Keratinocyte (primary cell): ENCODE measurements at regions not wholly inside any gene's neighbourhood (a gene's known extent, or its start where the extent isn't known, plus 50 kb on each side); places are given as distances from the start of the nearest gene placed in this dataset.

ENCODE experiments used
- DNase-seq: peaks from one replicate; pipeline ENCODE4 v3.0.0-alpha.2; 2011; ENCODE audit warnings: low read depth, missing footprints, low spot score
- FAIRE-seq: peaks from 2 replicates; lab custom pipeline; 2011; peaks lifted over from hg19 to GRCh38; lab: Jason Lieb, UNC
- H2AFZ ChIP-seq: 2 replicates; pipeline ENCODE4 v1.6.0; 2012; ENCODE audit warnings: low read length, control low read depth, inconsistent platforms; ENCODE audit not compliant: control insufficient read depth
- H3K27ac ChIP-seq: 2 replicates; pipeline ENCODE4 v1.5.1; 2011; ENCODE audit warnings: low read length; ENCODE audit not compliant: control insufficient read depth, insufficient read depth
- H3K27me3 ChIP-seq: 3 replicates; pipeline ENCODE4 v1.6.0; 2011; ENCODE audit warnings: low read length; ENCODE audit not compliant: control insufficient read depth, insufficient read depth; ENCODE audit errors: extremely low read depth
- H3K36me3 ChIP-seq, 2 experiments: 2 replicates in 1 of 2; 3 replicates in 1 of 2; pipeline ENCODE4 v1.5.1; 2011; ENCODE audit warnings: low read length in 2 of 2, mild to moderate bottlenecking in 1 of 2; ENCODE audit not compliant: control insufficient read depth in 2 of 2, insufficient read depth in 2 of 2; ENCODE audit errors: extremely low read depth in 1 of 2
- H3K4me1 ChIP-seq: 3 replicates; pipeline ENCODE4 v1.5.1; 2011; ENCODE audit warnings: low read length; ENCODE audit not compliant: control insufficient read depth, insufficient read depth; ENCODE audit errors: extremely low read depth
- H3K4me2 ChIP-seq: 3 replicates; pipeline ENCODE4 v1.6.0; 2011; ENCODE audit warnings: low read depth, low read length; ENCODE audit not compliant: control insufficient read depth, insufficient read depth; ENCODE audit errors: extremely low read depth
- H3K4me3 ChIP-seq, 3 experiments: fragments of 200-600 bp in 1 of 3; sonication (generic) in 1 of 3; 2 replicates in 2 of 3; 3 replicates in 1 of 3; pipeline ENCODE4 v1.5.1; 2011 to 2016; ENCODE audit warnings: low read length in 3 of 3, mild to moderate bottlenecking in 3 of 3, control low read depth in 2 of 3, inconsistent platforms in 1 of 3, low read depth in 1 of 3, mixed read lengths in 1 of 3, mixed run types in 1 of 3, moderate library complexity in 1 of 3; ENCODE audit not compliant: control insufficient read depth in 2 of 3, insufficient read depth in 2 of 3; ENCODE audit errors: extremely low read depth in 1 of 3
- H3K79me2 ChIP-seq: 2 replicates; pipeline ENCODE4 v1.6.0; 2012; ENCODE audit warnings: low read length; ENCODE audit not compliant: control insufficient read depth, insufficient read depth
- H3K9ac ChIP-seq: 3 replicates; pipeline ENCODE4 v1.6.0; 2011; ENCODE audit warnings: low read length; ENCODE audit not compliant: control insufficient read depth, insufficient read depth; ENCODE audit errors: extremely low read depth
- H3K9me1 ChIP-seq: 3 replicates; pipeline ENCODE4 v1.6.0; 2011; ENCODE audit warnings: low read length; ENCODE audit not compliant: control insufficient read depth, insufficient read depth; ENCODE audit errors: extremely low read depth
- H3K9me3 ChIP-seq: 2 replicates; pipeline ENCODE4 v1.5.1; 2012; ENCODE audit warnings: low read depth, low read length; ENCODE audit not compliant: control insufficient read depth
- H4K20me1 ChIP-seq: 3 replicates; pipeline ENCODE4 v1.6.0; 2011; ENCODE audit warnings: low read length; ENCODE audit not compliant: control insufficient read depth, insufficient read depth; ENCODE audit errors: extremely low read depth
- EZH2 ChIP-seq: IDR thresholded peaks from one replicate; pipeline ENCODE4 v1.6.1; 2012; ENCODE audit warnings: inconsistent platforms, mild to moderate bottlenecking, low read length, moderate library complexity
- dilution Hi-C: fragments of 300-500 bp; cut with MboI; formaldehyde crosslinking; loops from one replicate; pipeline ENCODE4 v1.7.0; 2020; ENCODE audit warnings: low sequenced_read_pairs; ENCODE audit not compliant: extremely low pct_ligation_motif_present
- TF ChIP-seq, protein P1 (sequence below), 3 experiments: IDR thresholded peaks in 1 of 3; conservative IDR thresholded peaks in 1 of 3; optimal IDR thresholded peaks in 1 of 3; 2 replicates in 2 of 3; 3 replicates in 1 of 3; pipeline versions ENCODE3 to v1.5.1; 2011; ENCODE audit warnings: low read length in 3 of 3, mild to moderate bottlenecking in 3 of 3, moderate library complexity in 2 of 3, control low read depth in 1 of 3, inconsistent platforms in 1 of 3; ENCODE audit not compliant: insufficient read depth in 2 of 3; ENCODE audit errors: extremely low read depth in 1 of 3

DNA sequence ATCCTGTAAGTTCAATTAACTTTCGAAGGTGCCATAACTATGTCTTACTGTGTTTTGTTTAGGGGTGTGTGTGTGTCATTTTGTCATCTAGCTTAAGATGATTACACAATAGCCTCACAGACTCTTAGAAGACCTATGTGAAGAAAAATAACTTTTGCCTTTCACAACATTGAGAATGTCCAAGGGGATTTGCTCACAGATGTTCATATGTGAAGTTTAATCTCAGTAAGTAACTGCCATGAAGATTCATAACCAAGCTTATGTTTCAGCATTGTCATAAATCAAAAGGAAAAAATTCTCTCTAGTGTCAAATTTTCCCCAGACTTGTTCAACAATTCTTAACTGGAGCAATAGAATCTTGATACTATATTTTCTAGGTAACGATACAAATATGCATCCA lies 226.1 kb upstream of the PRKD1 start:
- H3K36me3 ChIP-seq, result no peaks in the 10 kb centered on the region
- no peak overlapping the region for H3K27ac ChIP-seq
- DNase-seq (no peak), FAIRE-seq (no peak)
- no peaks in the 10 kb centered on the region for H3K27me3 ChIP-seq
- H4K20me1 ChIP-seq, result no peaks in the 10 kb centered on the region
- no peaks in the 10 kb centered on the region for H3K79me2 ChIP-seq
- no peak overlapping the region for H3K4me3 ChIP-seq
- H2AFZ ChIP-seq, result no peak overlapping the region
- H3K4me1 ChIP-seq, result no peaks in the 10 kb centered on the region
- no peaks in the 10 kb centered on the region for H3K9me3 ChIP-seq
- TF ChIP-seq, protein P1, sequence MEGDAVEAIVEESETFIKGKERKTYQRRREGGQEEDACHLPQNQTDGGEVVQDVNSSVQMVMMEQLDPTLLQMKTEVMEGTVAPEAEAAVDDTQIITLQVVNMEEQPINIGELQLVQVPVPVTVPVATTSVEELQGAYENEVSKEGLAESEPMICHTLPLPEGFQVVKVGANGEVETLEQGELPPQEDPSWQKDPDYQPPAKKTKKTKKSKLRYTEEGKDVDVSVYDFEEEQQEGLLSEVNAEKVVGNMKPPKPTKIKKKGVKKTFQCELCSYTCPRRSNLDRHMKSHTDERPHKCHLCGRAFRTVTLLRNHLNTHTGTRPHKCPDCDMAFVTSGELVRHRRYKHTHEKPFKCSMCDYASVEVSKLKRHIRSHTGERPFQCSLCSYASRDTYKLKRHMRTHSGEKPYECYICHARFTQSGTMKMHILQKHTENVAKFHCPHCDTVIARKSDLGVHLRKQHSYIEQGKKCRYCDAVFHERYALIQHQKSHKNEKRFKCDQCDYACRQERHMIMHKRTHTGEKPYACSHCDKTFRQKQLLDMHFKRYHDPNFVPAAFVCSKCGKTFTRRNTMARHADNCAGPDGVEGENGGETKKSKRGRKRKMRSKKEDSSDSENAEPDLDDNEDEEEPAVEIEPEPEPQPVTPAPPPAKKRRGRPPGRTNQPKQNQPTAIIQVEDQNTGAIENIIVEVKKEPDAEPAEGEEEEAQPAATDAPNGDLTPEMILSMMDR (optimal IDR thresholded peaks at IDR 0.05 in 1 of 3, IDR thresholded peaks at IDR 0.05 in 1 of 3, conservative IDR thresholded peaks at IDR 0.05 in 1 of 3; ENCODE audit: extremely low read depth in 1 of 3, insufficient read depth in 2 of 3, low read length in 3 of 3), result no peak
- no peak for TF ChIP-seq EZH2
- H3K9ac ChIP-seq, result no peak overlapping the region
- dilution Hi-C loops, result no loop called here
- H3K9me1 ChIP-seq, result no peaks in the 10 kb centered on the region
- no peak overlapping the region for H3K4me2 ChIP-seq

DNA sequence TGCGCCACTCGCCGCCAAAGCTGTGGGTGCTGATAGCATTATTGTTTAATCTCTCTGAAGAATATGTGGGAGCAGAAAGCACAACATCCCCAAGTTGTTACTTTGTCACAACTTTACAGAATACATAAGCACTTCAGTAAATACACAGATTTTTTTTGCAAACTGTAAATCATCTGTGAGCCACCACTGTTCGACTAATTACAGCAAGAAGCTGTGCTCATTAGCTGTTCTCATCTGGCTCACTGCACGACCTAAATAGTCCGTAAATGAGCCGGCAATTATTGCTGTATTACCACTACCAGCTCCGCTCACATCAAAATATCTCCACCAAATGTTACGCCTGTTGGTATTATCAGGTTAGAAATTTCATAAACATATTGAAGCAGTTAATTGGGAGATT lies 228.9 kb upstream of the PRKD1 start:
- Histone ChIP-seq H3K4me1 (no peaks in the 10 kb centered on the region), H3K27ac (no peak overlapping the region), H3K4me2 (no peak overlapping the region), H3K9me3 (no peaks in the 10 kb centered on the region), H3K79me2 (no peaks in the 10 kb centered on the region), H4K20me1 (no peaks in the 10 kb centered on the region), H3K36me3 (no peaks in the 10 kb centered on the region), H3K27me3 (no peaks in the 10 kb centered on the region), H3K9me1 (no peaks in the 10 kb centered on the region), H2AFZ (no peak overlapping the region), H3K9ac (no peak overlapping the region), H3K4me3 (no peak overlapping the region)
- dilution Hi-C loops, result no loop called here
- DNase-seq (no peak), FAIRE-seq (no peak)
- TF ChIP-seq EZH2, result no peak
- TF ChIP-seq, protein P1 (optimal IDR thresholded peaks at IDR 0.05 in 1 of 3, IDR thresholded peaks at IDR 0.05 in 1 of 3, conservative IDR thresholded peaks at IDR 0.05 in 1 of 3; ENCODE audit: extremely low read depth in 1 of 3, insufficient read depth in 2 of 3, low read length in 3 of 3), result no peak
